GM18511 (cell line): ENCODE measurements at regions not wholly inside any gene's neighbourhood (a gene's known extent, or its start where the extent isn't known, plus 50 kb on each side); places are given as distances from the start of the nearest gene placed in this dataset.

Source experiments
- ATAC-seq: cut with Tn5 transposase; IDR thresholded peaks from one replicate; pipeline ENCODE4 v1.9.1; 2021; ENCODE audit warnings: mild to moderate bottlenecking, moderate library complexity; ENCODE audit not compliant: unreplicated experiment

- ATAC-seq: no peak
Measured at GRCh38 chr1:29969576-29969975, 733.3 kb downstream of the PTPRU start.

DNA sequence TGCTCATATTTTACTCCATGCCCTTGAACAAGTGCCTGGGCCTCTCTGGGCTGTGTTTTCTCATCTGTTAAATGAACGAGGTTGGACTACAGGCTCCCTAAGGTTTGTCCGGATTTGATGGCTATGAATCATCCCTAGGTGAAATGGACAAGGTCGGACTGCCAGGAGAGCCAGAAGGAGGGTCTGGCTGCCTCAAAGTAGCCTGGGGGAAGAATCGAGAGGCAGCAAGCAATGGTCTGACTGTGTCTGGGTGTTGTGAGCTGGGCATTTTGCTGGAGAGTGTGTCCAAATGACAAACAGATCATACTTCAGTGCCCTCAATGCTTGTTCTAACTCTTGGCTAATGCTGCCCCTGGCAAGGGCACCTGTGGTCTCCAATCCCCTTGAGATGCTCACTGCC is 730.9 kb downstream of the PTPRU start:
- no peak for ATAC-seq

GRCh38 chr1:29966526-29967045 is 730.3 kb downstream of the PTPRU start:
- no peak for ATAC-seq

DNA sequence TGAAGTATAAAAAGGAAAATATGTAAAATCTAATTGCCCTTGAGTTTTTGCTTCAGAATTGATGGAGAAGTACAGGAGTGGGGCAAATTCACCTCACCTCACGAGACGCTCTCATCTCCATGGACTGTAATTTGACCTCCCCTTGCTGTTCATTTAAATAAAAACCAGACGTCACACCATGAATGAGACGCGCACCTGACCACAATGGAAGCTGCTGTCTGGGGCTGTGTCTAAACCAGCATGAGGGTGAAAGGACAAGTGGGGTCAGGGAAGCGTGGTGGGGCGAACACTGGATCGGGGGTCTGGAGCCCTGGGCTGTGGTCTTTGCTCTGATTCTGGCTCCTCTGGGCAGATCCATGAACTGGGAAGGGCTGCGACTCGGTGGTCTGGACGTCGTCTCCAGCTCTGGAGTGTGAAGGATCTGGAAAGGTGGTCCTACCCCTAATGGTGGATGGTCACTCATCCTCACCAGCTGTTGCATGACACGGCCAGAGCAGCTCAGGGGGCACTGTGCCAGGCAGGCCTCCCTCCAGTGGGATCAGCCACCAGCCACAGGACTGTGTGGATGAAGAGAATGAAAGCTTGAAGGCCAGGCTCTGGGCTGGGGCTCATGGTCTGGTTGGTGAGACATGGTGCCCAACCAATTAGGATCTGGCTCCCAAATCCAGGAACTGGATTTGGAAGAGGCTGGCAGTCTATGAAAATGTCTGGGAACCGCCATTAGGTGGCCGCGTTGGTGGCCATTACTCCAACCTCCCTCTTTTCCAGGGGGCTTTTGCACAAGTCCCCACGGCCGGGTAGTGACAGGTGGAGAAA is 728.6 kb downstream of the PTPRU start:
- ATAC-seq: no peak

- no peak for ATAC-seq
Measured at GRCh38 chr1:29963946-29964345, 727.6 kb downstream of the PTPRU start.

- ATAC-seq: no peak
Measured at GRCh38 chr1:29962831-29963247, 726.5 kb downstream of the PTPRU start.

DNA sequence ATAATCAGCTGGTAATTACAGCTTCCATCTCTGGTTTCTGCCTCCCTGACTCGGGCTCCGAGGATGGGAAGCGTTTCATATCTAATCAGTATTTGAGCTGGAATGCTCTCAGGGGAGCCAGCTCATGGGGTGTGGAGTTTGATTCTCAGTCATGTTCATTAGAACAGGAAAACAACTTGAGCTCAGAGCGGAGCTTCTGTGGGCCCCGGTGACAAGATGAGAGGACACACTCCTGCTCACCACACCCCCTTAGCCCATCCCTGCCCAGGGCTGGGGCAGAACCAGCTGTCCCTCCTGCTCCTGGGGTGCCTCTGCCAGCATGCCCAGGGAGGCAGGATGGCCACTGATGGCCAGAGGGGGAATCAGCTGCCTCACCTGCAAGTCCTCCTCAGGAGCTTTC is 726.0 kb downstream of the PTPRU start:
- no peak for ATAC-seq

GRCh38 chr1:29961293-29962059 is 725.2 kb downstream of the PTPRU start:
- ATAC-seq: no peak

DNA sequence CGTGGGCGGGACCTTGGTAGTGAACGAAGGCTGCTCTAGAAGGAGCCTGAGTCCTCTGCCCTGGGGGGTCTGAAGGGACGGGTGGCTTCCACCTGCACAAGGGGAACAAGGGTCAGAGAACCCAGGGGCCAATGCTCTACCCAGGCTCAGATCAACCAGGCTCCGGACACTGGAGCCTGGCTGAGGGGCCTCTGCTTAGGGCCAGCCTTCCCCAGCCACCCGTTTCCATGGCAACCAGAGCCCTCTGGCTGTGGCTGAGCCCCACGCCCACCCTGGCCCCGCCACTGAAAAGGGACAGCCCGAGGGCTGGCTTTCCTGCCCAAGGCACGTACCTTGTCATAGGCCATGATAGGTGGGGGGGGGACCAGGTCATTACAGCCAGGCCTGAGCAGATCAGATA is 724.6 kb downstream of the PTPRU start:
- ATAC-seq: no peak

- ATAC-seq: no peak
Measured at GRCh38 chr1:29960156-29960755, 723.9 kb downstream of the PTPRU start.

GRCh38 chr1:29959356-29959755 is 723.0 kb downstream of the PTPRU start:
- no peak for ATAC-seq

GRCh38 chr1:29958271-29958670 is 721.9 kb downstream of the PTPRU start:
- ATAC-seq: no peak

DNA sequence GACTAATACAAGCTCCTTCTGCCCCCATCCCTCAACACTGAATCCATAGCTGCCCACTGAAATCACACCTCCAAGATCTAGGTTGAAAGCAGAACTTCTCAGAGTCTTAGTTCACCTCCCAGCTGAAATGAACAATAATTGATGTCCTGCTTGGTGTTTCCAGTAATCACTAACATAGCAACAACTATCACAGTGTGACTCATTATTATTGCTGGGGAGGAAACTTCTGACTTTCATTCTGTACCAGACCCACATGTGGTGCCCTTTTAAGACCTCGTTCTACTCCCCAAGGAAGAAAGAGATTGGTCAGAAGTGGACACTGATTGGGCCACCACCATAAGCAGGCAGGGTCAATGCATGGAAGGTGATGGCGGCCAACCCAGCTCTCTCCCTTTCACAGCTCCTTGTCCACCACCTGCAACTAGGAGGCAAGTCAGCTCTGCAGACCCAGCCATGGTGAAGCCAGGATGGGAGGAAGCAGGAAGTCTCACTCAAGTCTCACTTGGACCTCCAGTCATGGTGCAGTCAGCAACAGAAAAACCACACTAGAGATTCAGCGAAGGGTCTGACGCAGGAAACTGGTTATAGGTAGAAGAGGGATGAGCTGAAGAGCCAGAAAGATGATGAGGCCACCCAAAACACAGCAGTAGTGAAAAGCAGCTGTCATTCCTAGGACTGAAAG is 720.2 kb downstream of the PTPRU start:
- no peak for ATAC-seq

DNA sequence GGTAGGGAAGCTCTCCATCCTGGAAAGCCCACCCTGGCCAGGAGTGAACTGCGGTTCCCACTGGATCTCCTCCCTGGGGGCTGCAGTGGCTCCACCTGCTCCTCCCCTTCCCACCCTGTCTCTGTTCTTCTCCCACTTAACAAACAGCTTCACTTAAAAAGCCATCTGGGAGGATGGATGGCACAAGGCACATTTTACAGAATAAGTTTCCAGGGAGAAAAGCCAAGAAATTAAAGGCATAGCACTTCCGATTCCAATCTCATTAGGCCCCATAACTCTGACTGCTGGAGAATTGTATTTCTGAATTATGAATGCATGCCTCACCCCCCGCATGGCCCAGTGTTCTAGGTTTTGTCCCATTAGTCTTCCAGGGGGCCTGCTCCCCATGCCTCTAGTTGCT is 718.3 kb downstream of the PTPRU start:
- ATAC-seq: no peak

- no peak for ATAC-seq
Measured at GRCh38 chr1:29953961-29954360, 717.6 kb downstream of the PTPRU start.

GRCh38 chr1:29949676-29950075 is 713.4 kb downstream of the PTPRU start:
- ATAC-seq: no peak

DNA sequence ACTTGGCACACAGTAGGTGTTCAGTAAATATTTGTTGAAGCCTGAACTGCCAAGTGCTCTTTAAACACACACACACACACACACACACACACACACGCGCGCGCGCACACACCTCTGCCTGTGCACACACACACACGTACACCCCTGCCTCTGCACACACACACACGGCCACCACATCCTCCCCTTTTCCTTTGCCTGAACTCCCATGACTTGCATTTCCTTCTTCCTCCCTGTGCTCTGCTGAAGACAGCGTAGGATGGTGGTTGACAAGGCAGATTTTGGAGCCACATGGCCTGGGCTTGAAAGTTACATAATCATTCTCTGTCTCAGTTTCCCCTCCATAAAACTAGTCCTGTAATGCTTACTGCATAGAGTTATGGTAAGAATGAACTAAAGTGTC is 712.3 kb downstream of the PTPRU start:
- no peak for ATAC-seq

DNA sequence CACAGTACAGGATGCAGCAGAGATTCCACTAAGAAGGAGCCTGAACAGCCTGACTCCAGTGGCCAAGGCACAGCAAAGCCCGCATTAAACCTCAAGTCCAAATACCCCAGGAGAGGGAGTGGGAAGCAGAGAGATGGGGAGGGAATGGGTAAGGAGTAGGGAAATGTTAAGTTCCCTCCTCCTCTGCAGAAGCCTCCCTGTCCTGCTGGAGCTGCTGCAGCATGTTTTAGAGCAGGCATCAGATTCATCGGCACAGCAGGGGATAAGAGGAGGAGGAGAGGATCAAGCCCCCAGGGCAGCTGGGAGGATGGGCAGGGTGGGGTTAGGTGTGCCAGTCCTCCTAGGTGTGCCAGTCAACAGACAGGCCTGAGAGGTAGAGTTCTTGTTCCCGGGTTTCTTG is 709.7 kb downstream of the PTPRU start:
- no peak for ATAC-seq

- ATAC-seq: no peak
Measured at GRCh38 chr1:29945426-29945825, 709.1 kb downstream of the PTPRU start.

GRCh38 chr1:29944253-29944905 is 708.1 kb downstream of the PTPRU start:
- ATAC-seq: no peak

DNA sequence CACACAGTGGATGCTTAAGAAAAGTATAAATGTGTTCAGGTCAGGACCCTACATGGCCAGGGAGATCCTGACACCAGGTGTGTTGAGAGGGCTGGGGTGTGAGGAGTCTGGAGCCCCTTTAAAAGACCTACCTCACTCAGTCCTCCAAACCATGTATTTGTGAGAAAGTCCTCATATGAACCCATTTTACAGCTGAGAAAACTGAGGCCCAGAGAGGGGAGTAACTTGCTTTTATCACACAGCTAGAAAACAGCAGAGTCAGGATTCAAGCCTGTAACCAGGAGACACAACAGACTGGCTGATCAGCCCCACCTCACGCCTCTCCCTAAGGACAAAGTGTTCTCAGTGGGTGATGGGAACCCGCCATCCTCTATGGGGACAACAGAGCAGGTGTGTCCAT is 706.7 kb downstream of the PTPRU start:
- ATAC-seq: no peak
